Dermis microvascular lymphatic vessel endothelial cell (primary cell): ENCODE measurements at regions not wholly inside any gene's neighbourhood (a gene's known extent, or its start where the extent isn't known, plus 50 kb on each side); places are given as distances from the start of the nearest gene placed in this dataset.
A peak's percentile ranks its signal among the peaks of the same experiment; 100 is the strongest.
"Not testable (repeated sequence)": the region's sequence is repeated elsewhere in the genome, so short reads cannot be mapped to it uniquely, and the experiment has no call there.

Experiments
- DNase-seq, 2 donors: peaks; one replicate each; pipeline versions ENCODE4 v3.0.0 to v3.0.0-alpha.2; 2010; ENCODE audit warnings: low read depth in 2 of 2

DNA sequence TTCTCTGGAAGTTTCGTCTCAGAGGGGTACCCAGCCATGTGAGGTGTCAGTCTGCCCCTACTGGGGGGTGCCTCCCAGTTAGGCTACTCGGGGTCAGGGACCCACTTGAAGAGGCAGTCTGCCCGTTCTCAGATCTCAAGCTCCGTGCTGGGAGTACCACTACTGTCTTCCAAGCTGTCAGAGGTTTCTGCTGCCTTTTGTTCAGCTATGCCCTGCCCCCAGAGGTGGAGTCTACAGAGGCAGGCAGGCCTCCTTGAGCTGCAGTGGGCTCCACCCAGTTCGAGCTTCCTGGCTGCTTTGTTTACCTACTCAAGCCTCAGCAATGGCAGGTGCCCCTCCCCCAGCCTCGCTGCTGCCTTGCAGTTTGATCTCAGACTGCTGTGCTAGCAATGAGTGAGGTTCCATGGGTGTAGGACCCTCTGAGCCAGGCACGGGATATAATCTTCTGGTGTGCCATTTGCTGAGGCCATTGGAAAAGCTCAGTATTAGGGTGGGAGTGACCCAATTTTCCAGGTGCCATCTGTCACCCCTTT, 71.0 kb upstream of the SH3GLB1 start:
- not testable (repeated sequence) for DNase-seq

DNA sequence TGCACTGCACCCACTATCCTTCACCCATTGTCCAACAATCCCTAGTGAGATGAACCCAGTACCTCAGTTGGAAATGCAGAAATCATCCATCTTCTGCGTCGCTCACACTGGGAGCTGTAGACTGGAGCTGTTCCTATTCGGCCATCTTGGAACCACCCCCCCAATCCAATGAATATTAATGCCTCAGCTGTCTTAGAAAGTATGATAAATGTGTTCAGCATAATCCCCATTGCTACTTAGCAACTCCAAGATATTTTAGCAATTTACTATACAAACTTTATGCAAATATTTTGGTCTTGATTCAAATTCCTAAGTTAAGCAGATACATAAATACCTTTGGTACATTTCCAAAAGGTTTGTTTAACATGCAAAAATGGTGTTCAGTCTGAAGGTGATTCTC, 70.5 kb upstream of the SH3GLB1 start:
- DNase-seq: no peak

DNA sequence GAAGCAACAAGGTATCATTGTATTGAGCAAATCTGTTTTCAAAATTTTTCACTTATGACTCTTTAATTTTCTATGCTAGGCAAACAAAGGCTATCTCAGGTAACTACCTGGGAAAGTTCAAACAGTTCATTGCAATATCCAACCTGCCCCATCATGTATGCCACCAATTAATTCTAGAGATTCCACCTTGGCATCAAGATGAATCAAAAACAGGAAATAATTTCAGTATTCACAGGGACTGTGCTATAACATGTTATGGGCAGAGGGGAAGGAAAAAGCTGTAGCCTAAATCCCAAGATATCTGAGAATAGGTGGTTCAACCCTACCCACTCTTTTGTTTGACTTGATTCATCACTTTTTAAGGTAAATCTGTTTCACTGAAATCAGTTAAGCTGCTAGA, 67.5 kb upstream of the SH3GLB1 start:
- no peak for DNase-seq

DNA sequence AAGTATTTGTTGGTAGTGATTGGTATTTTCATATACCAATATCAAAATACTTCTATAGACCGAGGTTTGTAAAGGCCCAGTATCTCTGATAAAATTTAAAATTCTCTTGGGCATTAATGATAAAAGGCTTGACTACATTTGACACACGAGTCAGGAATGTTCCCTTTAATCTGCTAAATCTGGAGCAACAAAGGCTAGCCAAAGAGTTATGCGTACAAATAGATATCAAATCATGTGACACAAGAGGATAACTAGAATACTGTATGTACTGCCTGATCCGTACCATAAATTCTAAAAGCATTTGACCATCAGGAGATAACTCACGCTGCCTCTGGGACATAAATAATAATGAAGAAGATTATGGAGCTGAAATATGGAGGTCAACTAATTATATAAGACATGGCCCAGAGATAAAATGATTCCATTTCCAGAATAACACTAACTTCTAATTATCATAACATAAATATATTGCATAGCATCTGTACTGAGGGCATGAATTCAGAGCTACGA, 64.2 kb upstream of the SH3GLB1 start:
- no peak for DNase-seq

DNA sequence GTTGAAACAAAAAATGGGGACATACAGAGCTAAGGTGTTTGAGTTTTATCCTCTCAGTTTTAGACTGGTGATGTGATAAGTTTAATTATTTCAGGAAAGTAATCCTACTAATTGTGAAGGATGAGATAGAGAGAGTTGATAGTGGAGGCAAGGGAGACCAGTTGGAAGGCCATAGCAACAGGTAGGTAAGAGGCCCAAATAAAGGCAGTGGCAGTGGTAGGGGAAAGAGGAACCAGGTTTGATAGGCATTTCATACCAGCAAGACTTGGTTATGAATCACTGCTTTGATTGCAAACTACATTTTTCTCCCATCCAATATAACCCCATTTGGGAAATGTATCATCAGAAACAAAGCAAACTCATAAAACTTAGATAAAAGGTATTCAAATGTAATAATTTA, 63.1 kb upstream of the SH3GLB1 start:
- DNase-seq: no peak

DNA sequence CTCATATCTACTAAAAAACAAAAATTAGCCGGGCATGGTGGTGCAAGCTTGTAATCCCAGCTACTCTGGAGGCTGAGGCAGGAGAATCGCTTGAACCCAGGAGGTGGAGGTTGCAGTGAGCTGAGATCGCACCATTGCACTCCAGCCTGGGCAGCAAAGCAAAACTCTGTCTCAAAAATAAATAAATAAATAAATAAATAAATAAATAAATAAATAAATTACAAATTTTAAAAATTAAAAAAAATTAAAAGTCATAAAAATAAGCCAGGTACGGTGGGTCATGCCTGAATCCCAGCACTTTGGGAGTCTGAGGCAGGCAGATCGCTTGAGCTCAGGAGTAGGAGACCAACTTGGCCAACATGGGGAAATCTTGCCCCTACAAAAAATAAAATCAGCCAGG, 59.7 kb upstream of the SH3GLB1 start:
- not testable (repeated sequence) for DNase-seq

DNA sequence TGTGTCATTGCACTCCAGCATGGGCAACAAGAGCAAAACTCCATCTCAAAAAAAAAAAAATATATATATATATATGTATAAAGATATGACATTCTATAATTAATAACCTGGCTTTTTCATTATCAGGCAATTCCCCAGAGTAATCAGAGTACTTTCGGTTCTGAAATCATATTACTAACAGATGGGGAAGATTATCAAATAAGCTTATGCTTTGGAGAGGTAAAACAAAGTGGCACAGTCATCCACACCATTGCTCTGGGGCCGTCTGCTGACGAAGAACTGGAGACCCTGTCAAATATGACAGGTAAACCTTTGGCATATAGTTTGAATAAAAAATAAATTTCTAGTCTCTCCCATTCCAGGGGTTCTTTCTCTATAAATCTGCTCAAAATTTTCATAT, 58.5 kb upstream of the SH3GLB1 start:
- no peak for DNase-seq

DNA sequence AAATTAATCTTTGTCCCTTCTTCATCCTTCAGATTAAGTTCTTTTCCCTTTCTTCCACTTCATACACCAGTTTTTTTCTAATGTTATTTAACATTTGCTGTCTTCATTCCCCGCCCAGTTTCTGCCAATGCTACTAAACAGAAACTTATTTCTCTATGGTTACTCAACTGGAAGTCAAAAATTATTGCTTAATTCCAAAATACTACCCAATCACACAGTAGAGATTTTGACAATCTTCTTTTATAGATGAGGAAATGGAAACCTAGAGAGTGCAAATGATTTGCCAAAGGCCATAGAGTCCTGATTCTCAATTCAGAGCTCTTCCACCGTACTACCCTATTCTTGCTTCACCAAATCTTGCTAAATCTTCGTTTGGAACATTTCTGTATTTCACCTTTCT, 58.1 kb upstream of the SH3GLB1 start:
- no peak for DNase-seq

DNA sequence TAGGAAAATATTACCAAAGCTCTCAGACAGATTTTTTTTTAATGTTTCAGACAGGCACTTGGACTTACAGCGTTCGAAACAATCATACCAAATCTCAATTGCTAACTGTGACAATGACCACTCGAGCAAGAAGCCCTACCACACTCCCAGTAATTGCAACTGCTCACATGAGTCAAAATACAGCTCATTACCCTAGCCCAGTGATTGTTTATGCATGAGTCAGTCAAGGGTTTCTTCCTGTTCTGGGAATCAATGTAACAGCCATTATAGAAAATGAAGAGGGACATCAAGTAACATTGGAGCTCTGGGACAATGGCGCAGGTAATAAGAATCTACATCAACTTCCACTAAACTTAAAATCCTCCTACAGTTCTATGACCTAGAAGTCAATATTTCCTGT, 56.1 kb upstream of the SH3GLB1 start:
- DNase-seq: peak; percentile 1 to 76

DNA sequence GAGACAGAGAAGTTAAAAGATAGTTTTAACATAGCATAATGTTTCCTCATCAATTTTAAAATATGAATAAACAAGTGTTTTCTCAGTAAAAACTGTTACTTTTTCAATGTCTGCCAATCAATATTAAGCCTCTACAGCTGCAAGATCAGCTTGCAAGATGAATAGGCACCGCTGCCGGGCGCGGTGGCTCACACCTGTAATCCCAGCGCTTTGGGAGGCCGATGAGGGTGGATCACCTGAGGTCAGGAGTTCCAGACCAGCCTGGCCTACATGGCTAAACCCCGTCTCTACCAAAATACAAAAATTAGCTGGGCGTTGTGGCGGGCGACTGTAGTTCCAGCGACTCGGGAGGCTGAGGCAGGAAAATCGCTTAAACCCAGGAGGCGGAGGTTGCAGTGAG, 54.8 kb upstream of the SH3GLB1 start:
- no peak for DNase-seq

DNA sequence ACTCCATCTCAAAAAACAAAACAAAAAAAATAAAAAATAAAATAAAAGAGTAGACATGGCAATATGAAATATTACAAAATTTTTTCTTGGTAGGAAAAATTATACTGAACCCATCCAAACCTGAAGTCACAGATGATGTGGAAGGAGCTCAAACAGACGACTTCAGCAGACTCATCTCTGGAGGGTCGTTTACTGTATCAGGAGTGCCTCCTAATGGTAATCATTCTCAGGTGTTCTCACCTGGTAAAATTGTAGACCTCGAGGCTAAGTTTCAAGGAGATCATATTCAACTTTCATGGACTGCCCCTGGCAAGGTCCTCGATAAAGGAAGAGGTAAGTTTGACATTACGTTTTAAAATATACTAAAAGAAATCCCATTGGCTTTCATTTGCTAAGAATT, 54.3 kb upstream of the SH3GLB1 start:
- no peak for DNase-seq
